GM06990 (cell line): ENCODE measurements at regions not wholly inside any gene's neighbourhood (a gene's known extent, or its start where the extent isn't known, plus 50 kb on each side); places are given as distances from the start of the nearest gene placed in this dataset.

Experiments used
- DNase-seq: peaks from one replicate; pipeline ENCODE4 v3.0.0-alpha.2; 2011; ENCODE audit not compliant: insufficient read length; ENCODE audit errors: extremely low read depth
- H3K27me3 ChIP-seq: replicated peaks from 2 replicates; pipeline ENCODE4 v1.6.0; 2011; ENCODE audit warnings: low read length; ENCODE audit not compliant: control insufficient read depth, insufficient read depth
- H3K36me3 ChIP-seq: 2 replicates; pipeline ENCODE4 v1.5.1; 2011; ENCODE audit warnings: low read length; ENCODE audit not compliant: control insufficient read depth, insufficient read depth
- H3K4me3 ChIP-seq: replicated peaks from 2 replicates; pipeline ENCODE4 v1.5.1; 2011; ENCODE audit warnings: low read depth, mild to moderate bottlenecking, control low read depth, low read length
- CTCF ChIP-seq: IDR thresholded peaks from 2 replicates; pipeline ENCODE4 v1.5.1; 2011; ENCODE audit warnings: low read length, control low read depth, mild to moderate bottlenecking, inconsistent platforms; ENCODE audit not compliant: insufficient read depth, poor library complexity, severe bottlenecking

GRCh38 chr3:148643389-148643840 is 54.3 kb upstream of the AGTR1 start:
- no peaks in the 10 kb centered on the region for H3K36me3 ChIP-seq

GRCh38 chr3:148646126-148646665 is 51.5 kb upstream of the AGTR1 start:
- no peak for TF ChIP-seq CTCF
- Histone ChIP-seq H3K36me3 (no peaks in the 10 kb centered on the region), H3K4me3 (no peak overlapping the region), H3K27me3 (no peaks in the 10 kb centered on the region; the same call in 1 of the 2 replicates)
- no peak for DNase-seq

More at GRCh38 chr3:148643389-148643840, 54.3 kb upstream of the AGTR1 start:
- no peak for TF ChIP-seq CTCF
- H3K27me3 ChIP-seq, result no peaks in the 10 kb centered on the region; the same call in 1 of the 2 replicates
- no peak for DNase-seq
- H3K4me3 ChIP-seq, result no peak overlapping the region
